ENCODE measurements at regions not wholly inside any gene's neighbourhood (a gene's known extent, or its start where the extent isn't known, plus 50 kb on each side); places are given as distances from the start of the nearest gene placed in this dataset.
"Not testable (repeated sequence)": the region's sequence is repeated elsewhere in the genome, so short reads cannot be mapped to it uniquely, and the experiment has no call there.

- H3K23ac ChIP-seq (ENCODE audit: low read length); H3K79me1 ChIP-seq (ENCODE audit: low read length); H2AFZ ChIP-seq (ENCODE audit: insufficient read depth, low read length, poor library complexity); H2BK12ac ChIP-seq (ENCODE audit: low read length); DNase-seq; H3K4me1 ChIP-seq (ENCODE audit: control insufficient read depth in 1 of 2, insufficient read depth in 2 of 2, low read length in 2 of 2); H3K36me3 ChIP-seq (ENCODE audit: control insufficient read depth in 1 of 2, insufficient read depth in 2 of 2, low read length in 2 of 2); H3K27ac ChIP-seq (ENCODE audit: low read depth, low read length); H2AK5ac ChIP-seq (ENCODE audit: low read length); H4K91ac ChIP-seq (ENCODE audit: low read depth, low read length); H3K79me2 ChIP-seq (ENCODE audit: control insufficient read depth, insufficient read depth, low read length, poor library complexity); H3K27me3 ChIP-seq (ENCODE audit: insufficient read depth, low read length); H2BK5ac ChIP-seq (ENCODE audit: low read depth, low read length, poor library complexity); H3K18ac ChIP-seq (ENCODE audit: low read length); H3K4me3 ChIP-seq (ENCODE audit: low read depth, low read length); H4K12ac ChIP-seq (ENCODE audit: low read depth, low read length); H4K8ac ChIP-seq (ENCODE audit: low read depth, low read length); H2BK120ac ChIP-seq (ENCODE audit: insufficient read depth, low read length, poor library complexity); H3K9me3 ChIP-seq (ENCODE audit: insufficient read depth, low read depth, low read length); H3K4me2 ChIP-seq (ENCODE audit: low read length); H3K14ac ChIP-seq (ENCODE audit: low read length); H3K9ac ChIP-seq (ENCODE audit: low read length); H3K4ac ChIP-seq (ENCODE audit: low read depth, low read length): not testable (repeated sequence)
- WGBS (ENCODE audit: extremely low coverage, insufficient coverage, insufficient read length), result no CpG with 5 or more reads among the region's 5 CpGs
Measured at GRCh38 chr16:73099601-73100000, 51.7 kb upstream of the ZFHX3 start.
